ENCODE measurements at regions not wholly inside any gene's neighbourhood (a gene's known extent, or its start where the extent isn't known, plus 50 kb on each side); places are given as distances from the start of the nearest gene placed in this dataset.

- DNase-seq = no peak
These were observed 273.7 kb downstream of the DIRAS2 start for GRCh38 chr9:90368928-90369327.

GRCh38 chr9:90379771-90380170 lies 262.9 kb downstream of the DIRAS2 start:
- DNase-seq = no peak

GRCh38 chr9:90385146-90385545 lies 257.5 kb downstream of the DIRAS2 start:
- DNase-seq = no peak

- no peak for DNase-seq
These were observed 249.1 kb downstream of the DIRAS2 start for GRCh38 chr9:90393365-90394152.

GRCh38 chr9:90394871-90395270 lies 247.8 kb downstream of the DIRAS2 start:
- no peak for DNase-seq

GRCh38 chr9:90400091-90400490 lies 242.5 kb downstream of the DIRAS2 start:
- DNase-seq = no peak

- DNase-seq = no peak
These were observed 234.0 kb downstream of the DIRAS2 start for GRCh38 chr9:90408659-90409058.

GRCh38 chr9:90419221-90419851 lies 223.3 kb downstream of the DIRAS2 start:
- no peak for DNase-seq

GRCh38 chr9:90420211-90420610 lies 222.4 kb downstream of the DIRAS2 start:
- DNase-seq = no peak

GRCh38 chr9:90420768-90421513 lies 221.7 kb downstream of the DIRAS2 start:
- DNase-seq = no peak

GRCh38 chr9:90421786-90422185 lies 220.8 kb downstream of the DIRAS2 start:
- DNase-seq = no peak

- DNase-seq = no peak
These were observed 218.9 kb downstream of the DIRAS2 start for GRCh38 chr9:90423661-90424193.

- no peak for DNase-seq
These were observed 214.1 kb downstream of the DIRAS2 start for GRCh38 chr9:90428517-90428916.

GRCh38 chr9:90432951-90433350 lies 209.7 kb downstream of the DIRAS2 start:
- DNase-seq = no peak

GRCh38 chr9:90433398-90433941 lies 209.2 kb downstream of the DIRAS2 start:
- DNase-seq = no peak

- no peak for DNase-seq
These were observed 200.8 kb downstream of the DIRAS2 start for GRCh38 chr9:90441814-90442213.

- DNase-seq = no peak
These were observed 199.9 kb downstream of the DIRAS2 start for GRCh38 chr9:90442723-90443122.

- DNase-seq = no peak
These were observed 197.9 kb downstream of the DIRAS2 start for GRCh38 chr9:90444609-90445204.

GRCh38 chr9:90445391-90445790 lies 197.2 kb downstream of the DIRAS2 start:
- no peak for DNase-seq

GRCh38 chr9:90446200-90446948 lies 196.2 kb downstream of the DIRAS2 start:
- no peak for DNase-seq

GRCh38 chr9:90447773-90448172 lies 194.9 kb downstream of the DIRAS2 start:
- no peak for DNase-seq
